Middle frontal gyrus (tissue), 1 donor: ENCODE measurements at regions not wholly inside any gene's neighbourhood (a gene's known extent, or its start where the extent isn't known, plus 50 kb on each side); places are given as distances from the start of the nearest gene placed in this dataset.
"Not testable (repeated sequence)": the region's sequence is repeated elsewhere in the genome, so short reads cannot be mapped to it uniquely, and the experiment has no call there.

Source experiments
- DNase-seq: peaks from one replicate; pipeline ENCODE4 v3.0.0-alpha.2; 2015; ENCODE audit warnings: low spot score; ENCODE audit errors: extremely low spot score

- DNase-seq = no peak
Observed at GRCh38 chr5:116731432-116731831, 156.8 kb upstream of the SEMA6A start.

GRCh38 chr5:116730706-116731105 is 156.1 kb upstream of the SEMA6A start:
- no peak for DNase-seq

GRCh38 chr5:116730185-116730584 is 155.6 kb upstream of the SEMA6A start:
- DNase-seq = no peak

GRCh38 chr5:116727248-116727647 is 152.6 kb upstream of the SEMA6A start:
- no peak for DNase-seq

- not testable (repeated sequence) for DNase-seq
Observed at GRCh38 chr5:116726180-116726579, 151.6 kb upstream of the SEMA6A start.

- DNase-seq = no peak
Observed at GRCh38 chr5:116724971-116725370, 150.3 kb upstream of the SEMA6A start.

GRCh38 chr5:116722651-116723050 is 148.0 kb upstream of the SEMA6A start:
- no peak for DNase-seq

- no peak for DNase-seq
Observed at GRCh38 chr5:116719106-116719505, 144.5 kb upstream of the SEMA6A start.

- no peak for DNase-seq
Observed at GRCh38 chr5:116718317-116718716, 143.7 kb upstream of the SEMA6A start.

GRCh38 chr5:116709082-116709481 is 134.5 kb upstream of the SEMA6A start:
- no peak for DNase-seq

- not testable (repeated sequence) for DNase-seq
Observed at GRCh38 chr5:116705121-116705519, 130.5 kb upstream of the SEMA6A start.

- DNase-seq = no peak
Observed at GRCh38 chr5:116703941-116704340, 129.3 kb upstream of the SEMA6A start.

GRCh38 chr5:116703328-116703727 is 128.7 kb upstream of the SEMA6A start:
- DNase-seq = no peak

GRCh38 chr5:116702776-116703175 is 128.2 kb upstream of the SEMA6A start:
- no peak for DNase-seq

GRCh38 chr5:116699332-116699731 is 124.7 kb upstream of the SEMA6A start:
- DNase-seq = no peak

- no peak for DNase-seq
Observed at GRCh38 chr5:116696366-116696765, 121.7 kb upstream of the SEMA6A start.

GRCh38 chr5:116695681-116696080 is 121.1 kb upstream of the SEMA6A start:
- no peak for DNase-seq

GRCh38 chr5:116686438-116686837 is 111.8 kb upstream of the SEMA6A start:
- DNase-seq = no peak

GRCh38 chr5:116685931-116686330 is 111.3 kb upstream of the SEMA6A start:
- no peak for DNase-seq

- no peak for DNase-seq
Observed at GRCh38 chr5:116685069-116685468, 110.4 kb upstream of the SEMA6A start.

- no peak for DNase-seq
Observed at GRCh38 chr5:116681334-116682013, 106.9 kb upstream of the SEMA6A start.

GRCh38 chr5:116675626-116675910 is 100.9 kb upstream of the SEMA6A start:
- DNase-seq = no peak

- DNase-seq = no peak
Observed at GRCh38 chr5:116674881-116675625, 100.4 kb upstream of the SEMA6A start.
